Bronchial epithelial cell (primary cell): ENCODE measurements at regions not wholly inside any gene's neighbourhood (a gene's known extent, or its start where the extent isn't known, plus 50 kb on each side); places are given as distances from the start of the nearest gene placed in this dataset.
A peak's percentile ranks its signal among the peaks of the same experiment; 100 is the strongest.

Experiments used
- DNase-seq: peaks from one replicate; pipeline ENCODE4 v3.0.0-alpha.2; 2010; ENCODE audit warnings: low read depth
- FAIRE-seq: peaks from 2 replicates; lab custom pipeline; 2011; peaks lifted over from hg19 to GRCh38; lab: Jason Lieb, UNC
- H3K27me3 ChIP-seq: 2 replicates; pipeline ENCODE4 v1.5.1; 2011; ENCODE audit warnings: low read length; ENCODE audit not compliant: control insufficient read depth, insufficient read depth
- H3K36me3 ChIP-seq: 2 replicates; pipeline ENCODE4 v1.5.1; 2011; ENCODE audit warnings: low read length; ENCODE audit not compliant: control insufficient read depth, insufficient read depth
- H3K4me3 ChIP-seq: 2 replicates; pipeline ENCODE4 v1.5.1; 2011; ENCODE audit warnings: mild to moderate bottlenecking, low read depth, low read length, control low read depth
- TF ChIP-seq, protein P1 (sequence below): IDR thresholded peaks from 2 replicates; pipeline ENCODE4 v1.5.1; 2011; ENCODE audit warnings: mild to moderate bottlenecking, moderate library complexity, low read length, control low read depth, inconsistent platforms; ENCODE audit not compliant: insufficient read depth, severe bottlenecking

DNA sequence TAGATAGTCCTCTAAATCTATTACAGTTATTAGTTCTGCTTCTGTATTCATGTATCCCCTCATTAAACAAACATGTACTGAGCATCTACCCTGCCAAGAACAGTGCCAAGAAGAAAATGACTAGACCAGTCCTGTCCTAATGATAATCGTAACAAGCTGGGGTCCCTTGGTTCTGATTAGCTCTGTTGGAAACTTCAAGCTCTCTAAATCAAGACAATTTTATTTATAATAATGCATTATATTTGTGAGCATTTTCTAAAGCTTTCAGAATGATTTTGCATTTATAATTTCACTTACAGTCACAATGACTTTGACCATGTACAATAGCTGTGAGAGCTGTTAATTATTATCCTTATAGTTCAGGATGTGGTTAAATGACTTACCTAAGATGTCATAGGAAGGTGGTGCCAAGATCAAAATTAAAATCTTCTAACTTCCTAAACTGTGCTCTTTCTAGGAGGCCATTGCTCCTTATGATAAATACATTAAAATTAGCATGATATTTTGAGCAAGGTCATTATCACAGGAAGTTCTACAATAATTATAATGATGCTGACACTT lies 336.5 kb upstream of the SLC39A10 start:
- Histone ChIP-seq H3K27me3 (no peaks in the 10 kb centered on the region), H3K36me3 (no peaks in the 10 kb centered on the region), H3K4me3 (no peak overlapping the region)
- DNase-seq (peak; percentile 41), FAIRE-seq (no peak)
- TF ChIP-seq, protein P1, sequence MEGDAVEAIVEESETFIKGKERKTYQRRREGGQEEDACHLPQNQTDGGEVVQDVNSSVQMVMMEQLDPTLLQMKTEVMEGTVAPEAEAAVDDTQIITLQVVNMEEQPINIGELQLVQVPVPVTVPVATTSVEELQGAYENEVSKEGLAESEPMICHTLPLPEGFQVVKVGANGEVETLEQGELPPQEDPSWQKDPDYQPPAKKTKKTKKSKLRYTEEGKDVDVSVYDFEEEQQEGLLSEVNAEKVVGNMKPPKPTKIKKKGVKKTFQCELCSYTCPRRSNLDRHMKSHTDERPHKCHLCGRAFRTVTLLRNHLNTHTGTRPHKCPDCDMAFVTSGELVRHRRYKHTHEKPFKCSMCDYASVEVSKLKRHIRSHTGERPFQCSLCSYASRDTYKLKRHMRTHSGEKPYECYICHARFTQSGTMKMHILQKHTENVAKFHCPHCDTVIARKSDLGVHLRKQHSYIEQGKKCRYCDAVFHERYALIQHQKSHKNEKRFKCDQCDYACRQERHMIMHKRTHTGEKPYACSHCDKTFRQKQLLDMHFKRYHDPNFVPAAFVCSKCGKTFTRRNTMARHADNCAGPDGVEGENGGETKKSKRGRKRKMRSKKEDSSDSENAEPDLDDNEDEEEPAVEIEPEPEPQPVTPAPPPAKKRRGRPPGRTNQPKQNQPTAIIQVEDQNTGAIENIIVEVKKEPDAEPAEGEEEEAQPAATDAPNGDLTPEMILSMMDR: no peak

DNA sequence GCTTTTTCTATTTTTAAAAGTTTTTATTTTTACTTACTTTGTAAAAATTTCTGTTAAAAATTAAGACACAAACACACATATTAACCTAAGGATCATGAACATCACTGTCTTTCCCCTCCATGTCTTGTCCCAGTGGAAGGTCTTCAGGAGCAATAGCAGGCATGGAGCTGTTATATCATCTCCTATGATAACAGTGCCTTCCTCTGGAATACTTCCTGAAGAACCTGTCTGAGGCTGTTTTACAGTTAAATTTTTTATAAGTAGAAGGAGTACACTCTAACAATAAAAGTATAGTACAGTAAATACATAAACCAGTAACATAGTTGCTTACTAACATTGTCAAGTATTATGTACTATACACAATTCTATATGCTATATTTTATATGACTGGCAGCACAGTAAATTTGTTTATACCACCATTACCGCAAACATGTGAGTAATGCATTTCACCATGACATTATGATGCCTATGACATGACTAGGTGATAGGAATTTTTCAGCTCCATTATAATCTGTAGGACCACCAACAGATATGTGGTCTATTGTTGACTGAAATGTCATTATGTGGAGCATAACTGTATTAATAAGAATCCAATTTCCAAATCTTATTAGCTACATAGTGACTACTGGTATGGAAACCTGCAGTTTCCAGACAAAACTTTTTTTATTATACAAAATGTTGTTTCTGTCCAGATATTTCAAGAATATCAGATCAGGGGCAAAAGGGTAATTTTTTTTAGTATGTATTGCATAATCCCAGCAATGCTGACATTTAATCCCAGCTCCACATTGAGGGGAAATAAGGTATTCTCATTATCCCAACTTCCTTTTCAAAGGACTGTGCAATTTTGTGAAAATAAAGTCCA lies 337.2 kb upstream of the SLC39A10 start:
- no peaks in the 10 kb centered on the region for H3K36me3 ChIP-seq
- peak; percentile 41 for DNase-seq

DNA sequence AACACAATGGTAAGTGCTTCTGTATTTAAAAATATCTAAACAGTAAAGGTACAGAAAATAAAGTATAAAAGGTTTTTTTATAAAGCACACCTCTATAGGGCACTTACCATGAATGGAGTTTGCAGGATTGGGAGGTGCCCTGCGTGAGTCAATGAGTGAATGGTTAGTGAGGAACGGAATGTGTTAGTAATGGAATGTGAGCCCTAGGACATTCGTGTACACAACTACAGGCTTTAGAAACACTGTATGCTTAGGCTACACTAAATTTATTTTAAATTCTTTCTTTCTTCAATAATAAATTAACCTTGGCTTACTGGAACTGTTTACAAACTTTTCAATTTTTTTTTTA lies 337.9 kb upstream of the SLC39A10 start:
- peak; percentile 90 for DNase-seq
- TF ChIP-seq, protein P1: no peak
- no peak for FAIRE-seq
- Histone ChIP-seq H3K27me3 (no peaks in the 10 kb centered on the region), H3K4me3 (no peak overlapping the region), H3K36me3 (no peaks in the 10 kb centered on the region)

More for the DNA sequence above, 337.2 kb upstream of the SLC39A10 start:
- TF ChIP-seq, protein P1: no peak
- no peaks in the 10 kb centered on the region for H3K27me3 ChIP-seq
- H3K4me3 ChIP-seq: no peak overlapping the region
- FAIRE-seq: no peak

DNA sequence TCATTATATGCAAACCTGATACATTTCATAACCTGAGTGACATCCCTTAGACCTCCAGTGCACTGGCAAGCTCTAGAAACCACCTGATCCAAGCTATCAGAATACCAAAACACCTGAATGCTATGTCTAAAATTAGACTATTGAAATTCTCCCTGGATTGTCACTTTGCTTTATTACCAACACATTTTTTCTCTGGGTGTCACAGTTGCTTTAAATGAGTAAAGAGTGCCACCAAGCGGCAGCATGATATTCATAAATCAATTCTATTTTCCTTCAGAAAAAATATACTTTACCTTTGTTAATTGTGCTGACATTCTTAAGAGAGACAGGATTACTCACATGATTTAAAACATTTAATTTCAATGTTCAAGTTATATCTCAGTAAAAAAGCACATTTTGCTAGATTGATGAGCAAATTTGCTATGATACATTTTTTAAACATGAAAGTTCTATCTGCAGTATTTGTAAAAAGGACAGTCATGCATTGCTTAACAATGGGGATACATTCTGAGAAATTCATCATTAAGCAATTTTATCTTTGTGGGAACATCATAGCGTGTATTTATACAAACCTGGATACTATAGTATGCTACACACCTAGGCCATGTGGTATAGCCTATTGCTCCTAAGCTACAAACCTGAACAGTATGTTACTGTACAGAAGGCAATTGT lies 338.4 kb upstream of the SLC39A10 start:
- no peaks in the 10 kb centered on the region for H3K27me3 ChIP-seq
- FAIRE-seq (no peak), DNase-seq (peak; percentile 45)
- TF ChIP-seq, protein P1: peak; percentile 17
- H3K36me3 ChIP-seq: no peaks in the 10 kb centered on the region
- H3K4me3 ChIP-seq: no peak overlapping the region

DNA sequence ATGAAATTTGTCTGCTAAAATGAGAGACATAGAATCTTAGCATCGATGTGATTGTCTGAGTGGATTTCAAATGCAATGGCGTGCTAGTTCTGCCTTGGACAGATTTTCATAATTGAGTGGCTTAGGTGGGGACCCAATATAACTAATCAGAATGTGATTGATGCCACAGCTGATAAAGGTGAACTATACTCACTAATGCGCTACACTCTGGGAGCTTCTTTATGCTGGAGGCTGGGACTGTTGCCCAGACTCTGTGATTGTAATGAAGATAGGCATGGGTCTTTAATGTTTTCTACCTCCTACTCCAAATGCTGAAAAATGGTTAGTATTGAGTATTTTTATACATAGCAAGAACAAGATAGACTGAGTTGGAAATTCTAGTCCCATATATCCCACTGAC lies 339.5 kb upstream of the SLC39A10 start:
- FAIRE-seq (no peak), DNase-seq (no peak)
- Histone ChIP-seq H3K4me3 (no peak overlapping the region), H3K36me3 (no peaks in the 10 kb centered on the region), H3K27me3 (no peaks in the 10 kb centered on the region)
- TF ChIP-seq, protein P1: no peak
